GM19372 (cell line): ENCODE measurements at regions not wholly inside any gene's neighbourhood (a gene's known extent, or its start where the extent isn't known, plus 50 kb on each side); places are given as distances from the start of the nearest gene placed in this dataset.

ENCODE experiments used
- ATAC-seq: cut with Tn5 transposase; IDR thresholded peaks from one replicate; pipeline ENCODE4 v1.9.1; 2021; ENCODE audit warnings: mild to moderate bottlenecking, low read depth, moderate library complexity; ENCODE audit not compliant: unreplicated experiment

GRCh38 chr20:39429726-39430125, 467.6 kb downstream of the DHX35 start:
- ATAC-seq: no peak

GRCh38 chr20:39424962-39425678, 463.0 kb downstream of the DHX35 start:
- ATAC-seq: no peak

- ATAC-seq: no peak
These were observed 459.5 kb downstream of the DHX35 start for GRCh38 chr20:39421571-39422105.

GRCh38 chr20:39412091-39412490, 449.9 kb downstream of the DHX35 start:
- no peak for ATAC-seq

- ATAC-seq: no peak
These were observed 437.3 kb downstream of the DHX35 start for GRCh38 chr20:39399463-39399862.

- ATAC-seq: no peak
These were observed 436.5 kb downstream of the DHX35 start for GRCh38 chr20:39398656-39399055.

- no peak for ATAC-seq
These were observed 435.5 kb downstream of the DHX35 start for GRCh38 chr20:39397646-39398045.

GRCh38 chr20:39395478-39396291, 433.5 kb downstream of the DHX35 start:
- ATAC-seq: no peak

GRCh38 chr20:39394461-39394860, 432.3 kb downstream of the DHX35 start:
- ATAC-seq: no peak

- ATAC-seq: no peak
These were observed 428.0 kb downstream of the DHX35 start for GRCh38 chr20:39390186-39390585.

GRCh38 chr20:39381595-39381994, 419.5 kb downstream of the DHX35 start:
- no peak for ATAC-seq

- no peak for ATAC-seq
These were observed 416.6 kb downstream of the DHX35 start for GRCh38 chr20:39378776-39379175.

GRCh38 chr20:39376788-39377187, 414.6 kb downstream of the DHX35 start:
- ATAC-seq: no peak

- ATAC-seq: no peak
These were observed 402.2 kb downstream of the DHX35 start for GRCh38 chr20:39364320-39364719.

- ATAC-seq: no peak
These were observed 398.0 kb downstream of the DHX35 start for GRCh38 chr20:39359981-39360620.

GRCh38 chr20:39358052-39358451, 395.9 kb downstream of the DHX35 start:
- peak; percentile 72 for ATAC-seq

- no peak for ATAC-seq
These were observed 394.8 kb downstream of the DHX35 start for GRCh38 chr20:39356908-39357307.

- ATAC-seq: no peak
These were observed 387.1 kb downstream of the DHX35 start for GRCh38 chr20:39349240-39349639.

GRCh38 chr20:39347626-39348025, 385.5 kb downstream of the DHX35 start:
- ATAC-seq: no peak

GRCh38 chr20:39342463-39342862, 380.3 kb downstream of the DHX35 start:
- ATAC-seq: no peak
